ENCODE measurements at regions not wholly inside any gene's neighbourhood (a gene's known extent, or its start where the extent isn't known, plus 50 kb on each side); places are given as distances from the start of the nearest gene placed in this dataset.

GRCh38 chr5:74103131-74104023 lies 477.4 kb downstream of the ARHGEF28 start:
- DNase-seq = no peak

DNA sequence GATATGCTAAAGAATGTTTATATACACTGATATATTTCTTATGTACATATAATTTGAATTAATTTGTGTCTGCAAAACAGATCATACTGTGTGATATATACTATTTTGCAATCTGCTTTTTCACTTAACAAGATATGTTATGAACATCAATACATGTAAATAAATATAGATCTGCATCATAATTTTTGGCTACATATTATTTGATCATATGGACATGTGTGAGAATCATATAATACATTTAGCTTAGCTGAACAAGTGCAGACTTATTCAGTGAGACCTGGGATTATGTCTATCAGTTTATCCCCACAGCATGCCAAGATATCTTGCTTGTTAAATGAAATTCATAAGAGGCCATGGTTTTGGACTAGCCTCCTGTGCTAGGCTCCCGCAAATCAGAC lies 474.3 kb downstream of the ARHGEF28 start:
- DNase-seq = no peak

DNA sequence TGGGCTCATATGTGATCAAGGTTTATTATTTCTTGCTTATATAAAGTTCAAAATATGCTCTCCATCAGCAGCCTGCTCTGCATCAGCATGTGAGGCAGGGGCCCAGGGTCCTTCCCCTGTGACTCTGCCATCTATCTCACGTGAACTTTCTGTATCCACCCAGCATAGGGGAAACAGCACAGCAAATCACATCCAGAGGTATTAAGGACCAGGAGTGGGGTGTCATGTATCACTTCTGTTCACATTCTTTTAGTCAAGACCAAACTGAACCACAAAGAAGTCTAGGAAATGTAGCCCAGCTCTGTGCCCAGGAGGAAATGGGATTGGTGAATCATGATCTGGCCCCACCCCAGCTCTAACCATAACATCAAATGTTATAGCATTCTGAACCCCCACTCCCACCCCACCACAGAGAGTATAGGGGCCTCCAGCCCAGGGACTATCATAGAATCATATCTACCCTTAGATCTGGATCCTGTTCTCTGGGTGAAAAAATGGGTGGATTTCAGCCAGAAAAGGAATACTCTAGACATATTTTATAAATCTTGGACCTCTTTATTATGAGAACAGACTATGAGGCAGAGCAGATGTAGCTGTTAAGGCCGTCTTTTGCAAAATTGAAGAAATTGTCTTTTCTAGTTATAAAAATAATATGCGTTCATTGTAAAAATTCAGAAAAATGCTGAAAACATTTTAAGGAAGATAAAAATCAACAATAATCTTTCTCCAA lies 473.7 kb downstream of the ARHGEF28 start:
- no peak for DNase-seq

- no peak for DNase-seq
Measured at GRCh38 chr5:74098941-74099340, 472.9 kb downstream of the ARHGEF28 start.

DNA sequence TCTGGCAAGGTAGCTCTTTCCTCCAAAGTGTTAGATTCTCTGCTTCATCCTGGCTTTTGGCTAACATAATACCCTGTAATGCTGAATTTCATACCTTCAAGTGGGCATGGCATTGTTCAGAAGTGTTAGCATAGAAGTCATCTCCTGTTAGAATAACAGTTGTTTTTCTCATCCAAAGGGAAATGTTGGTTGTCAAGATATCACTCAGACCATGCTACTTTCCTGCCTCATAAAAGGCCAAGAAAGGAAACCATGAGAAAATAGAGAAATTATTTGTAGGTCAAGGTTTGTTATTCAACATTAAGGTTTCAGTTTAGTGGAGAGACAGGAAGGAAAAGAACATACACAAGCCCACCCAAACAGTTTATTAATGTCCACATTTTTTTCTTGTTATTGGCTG lies 472.5 kb downstream of the ARHGEF28 start:
- no peak for DNase-seq

DNA sequence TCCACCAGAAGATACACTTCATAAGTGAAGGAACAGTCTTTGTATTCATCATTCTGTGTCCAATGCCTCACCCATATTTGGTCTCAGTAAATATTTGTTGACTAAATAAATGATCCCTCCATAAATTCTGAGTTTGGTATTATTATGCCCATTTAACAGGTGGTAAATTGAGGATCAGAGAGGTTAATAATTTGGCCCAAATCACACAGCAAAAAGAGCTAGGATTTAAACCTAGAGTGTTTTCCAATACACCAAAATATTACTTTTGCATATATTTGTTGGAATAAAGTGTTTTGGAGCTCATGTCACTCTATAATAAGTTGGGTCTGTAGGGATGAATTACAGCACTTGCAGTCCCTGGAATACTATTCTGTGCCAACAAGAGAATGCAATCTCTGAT lies 470.3 kb downstream of the ARHGEF28 start:
- no peak for DNase-seq

- no peak for DNase-seq
Measured at GRCh38 chr5:74095871-74096270, 469.9 kb downstream of the ARHGEF28 start.

GRCh38 chr5:74094782-74095108 lies 468.7 kb downstream of the ARHGEF28 start:
- no peak for DNase-seq

GRCh38 chr5:74094096-74094781 lies 468.2 kb downstream of the ARHGEF28 start:
- DNase-seq = no peak

DNA sequence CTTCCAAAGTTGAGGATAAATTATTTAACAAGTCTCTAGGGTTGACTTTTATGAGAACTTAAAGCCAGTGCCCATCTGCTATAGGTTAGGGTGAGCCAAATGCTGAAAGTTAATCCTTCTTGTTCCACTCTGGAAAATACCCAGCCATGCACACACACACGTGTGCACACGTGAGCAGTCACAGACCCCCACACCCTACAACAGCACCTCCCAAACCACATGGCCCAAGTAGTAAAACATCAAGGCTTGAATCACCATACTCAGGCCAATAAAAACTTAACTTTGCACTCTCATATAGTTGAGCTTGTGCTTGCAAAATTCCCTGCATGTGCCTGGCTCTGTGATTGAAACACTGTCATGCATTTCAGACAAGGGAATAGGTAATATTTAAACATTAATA lies 467.6 kb downstream of the ARHGEF28 start:
- DNase-seq = no peak

GRCh38 chr5:74092766-74093165 lies 466.8 kb downstream of the ARHGEF28 start:
- DNase-seq = no peak

DNA sequence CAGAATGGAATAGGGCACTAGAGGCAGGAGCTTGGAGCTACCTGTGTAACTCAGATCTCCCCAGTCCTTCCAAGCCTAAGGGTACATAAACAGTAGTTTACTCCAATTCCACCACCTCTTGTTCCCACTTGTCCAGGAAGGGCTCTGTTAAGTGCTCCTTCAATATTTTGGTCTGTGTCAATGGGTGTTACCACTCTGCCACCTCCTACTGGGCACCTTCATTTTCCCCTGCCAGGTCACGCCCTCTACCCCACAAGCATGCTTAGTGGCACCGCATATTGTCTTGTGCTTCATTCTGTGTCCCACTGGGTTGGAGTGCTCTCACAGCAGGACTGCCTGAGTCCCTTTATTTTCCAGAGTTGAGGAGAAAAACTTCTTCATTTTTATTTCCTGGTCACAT lies 459.8 kb downstream of the ARHGEF28 start:
- DNase-seq = no peak

DNA sequence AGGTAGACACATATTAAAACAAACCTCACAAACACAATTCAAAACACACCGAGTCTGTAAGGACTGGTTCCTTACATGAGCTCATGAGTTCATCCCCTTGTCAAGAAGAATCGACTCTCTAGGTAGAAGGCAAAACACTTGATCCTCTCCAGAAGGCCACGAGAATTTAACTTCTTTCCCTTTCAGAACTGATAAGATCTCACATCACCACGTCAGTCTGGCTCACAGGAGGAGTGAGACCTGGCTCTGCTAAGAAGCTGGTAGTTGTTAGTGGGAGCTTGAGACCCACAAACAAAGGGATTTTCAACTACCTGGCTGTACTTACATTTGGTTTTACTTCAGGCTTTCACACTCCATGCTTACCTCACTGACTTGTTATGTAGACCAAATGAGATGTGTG lies 459.2 kb downstream of the ARHGEF28 start:
- no peak for DNase-seq

GRCh38 chr5:74083096-74083791 lies 457.2 kb downstream of the ARHGEF28 start:
- no peak for DNase-seq

DNA sequence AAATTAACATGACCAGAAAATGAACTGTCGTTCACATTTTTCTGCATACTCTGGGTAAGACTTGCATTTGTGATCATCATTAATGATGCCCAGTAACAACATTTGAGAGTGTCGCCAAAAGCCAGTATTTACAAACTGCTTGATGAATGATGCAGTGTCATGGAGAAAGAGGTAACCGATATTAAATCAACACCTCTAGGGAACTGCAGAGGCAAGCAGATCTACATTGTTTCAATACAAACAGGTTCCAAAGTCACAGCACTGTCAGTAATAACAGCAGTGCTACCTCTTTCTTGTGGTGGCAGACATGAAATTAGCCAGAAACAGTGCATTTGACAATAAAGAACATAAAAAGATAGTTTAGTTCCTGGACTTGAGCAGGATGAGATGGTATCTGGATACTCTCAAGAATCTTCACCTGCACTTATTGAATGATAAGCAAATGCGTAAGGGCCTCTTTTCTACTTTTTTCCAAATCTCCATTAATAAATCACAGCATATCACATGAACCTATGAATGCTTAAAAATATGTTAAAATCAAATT lies 456.6 kb downstream of the ARHGEF28 start:
- peak; percentile 65 for DNase-seq

DNA sequence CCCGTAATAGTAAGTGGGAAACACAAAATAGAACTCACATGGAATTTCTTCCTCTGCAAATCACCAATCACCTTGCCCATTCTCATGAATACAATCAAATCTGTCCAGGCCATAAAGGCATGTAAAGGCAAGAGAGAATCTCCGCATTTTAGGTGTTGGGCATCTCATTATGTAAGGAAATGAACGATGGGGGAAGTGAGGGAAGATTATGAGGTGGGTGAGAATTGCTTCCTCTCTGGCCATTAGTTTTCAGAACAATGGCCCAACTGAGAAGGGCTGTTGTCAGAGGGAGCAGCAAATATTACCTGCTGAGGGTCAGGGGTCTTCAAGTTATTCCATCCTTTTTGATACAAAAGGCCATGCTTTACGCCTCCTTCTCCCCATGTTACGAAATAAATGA lies 455.1 kb downstream of the ARHGEF28 start:
- no peak for DNase-seq

DNA sequence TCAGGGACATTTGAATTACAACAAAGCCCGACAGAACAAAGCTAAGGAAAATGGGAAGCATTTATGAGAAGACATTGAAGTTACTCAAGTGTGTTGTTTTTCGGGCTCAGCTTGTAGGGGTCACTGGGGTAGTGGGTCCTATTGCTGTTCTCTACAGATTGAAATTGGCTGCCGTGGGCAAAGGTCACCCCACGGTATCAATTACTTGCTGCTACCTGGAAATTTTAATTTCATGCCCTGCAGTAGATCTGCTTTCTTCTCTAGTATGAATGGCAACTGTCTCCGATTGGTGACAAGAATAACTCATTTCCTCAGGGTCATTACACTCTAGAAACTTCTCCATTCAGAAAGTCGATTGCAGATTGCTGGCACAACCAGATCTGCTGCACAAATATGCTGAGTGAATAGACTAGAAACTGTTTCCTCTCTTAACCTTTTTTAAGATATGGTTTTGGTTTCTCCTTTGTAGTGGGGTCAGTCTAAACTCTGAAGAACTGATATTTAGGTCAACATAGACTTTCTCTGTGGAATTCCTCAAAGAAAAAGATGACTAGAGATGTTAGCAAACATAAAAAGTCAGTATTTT lies 454.1 kb downstream of the ARHGEF28 start:
- DNase-seq = no peak

GRCh38 chr5:74075501-74076484 lies 449.8 kb downstream of the ARHGEF28 start:
- peak; percentile 69 for DNase-seq

- no peak for DNase-seq
Measured at GRCh38 chr5:74074111-74074510, 448.1 kb downstream of the ARHGEF28 start.

GRCh38 chr5:74073257-74073656 lies 447.3 kb downstream of the ARHGEF28 start:
- DNase-seq = no peak

DNA sequence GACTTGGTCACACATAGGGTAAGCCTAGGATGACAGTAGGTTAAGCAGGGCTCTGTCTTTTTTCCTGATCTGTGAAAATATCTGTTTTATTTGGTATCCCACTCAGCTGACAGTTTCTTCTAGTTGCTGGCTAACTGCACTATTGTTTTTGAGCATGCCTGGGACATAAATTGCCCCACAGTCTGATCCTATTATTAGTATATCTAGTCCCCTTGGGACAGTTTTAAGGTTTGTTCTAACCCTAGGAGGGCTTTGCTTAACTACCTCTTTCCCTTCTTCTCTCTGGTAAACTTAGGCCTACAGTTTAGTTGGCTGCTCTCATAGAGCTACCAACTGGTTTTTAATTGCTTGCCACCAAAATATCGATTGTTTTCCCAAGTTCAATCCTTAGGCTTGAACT lies 446.6 kb downstream of the ARHGEF28 start:
- DNase-seq = no peak

Data from DMS53 (cell line).